WERI-Rb-1 (cell line): ENCODE measurements at regions not wholly inside any gene's neighbourhood (a gene's known extent, or its start where the extent isn't known, plus 50 kb on each side); places are given as distances from the start of the nearest gene placed in this dataset.
"Not testable (repeated sequence)": the region's sequence is repeated elsewhere in the genome, so short reads cannot be mapped to it uniquely, and the experiment has no call there.

Source experiments
- DNase-seq: peaks from one replicate; pipeline ENCODE4 v3.0.0-alpha.2; 2020
- H3K27ac ChIP-seq: fragments of 250-450 bp; sonication (Bioruptor Pico); 2 replicates; pipeline ENCODE4 v1.5.1; 2020; ENCODE audit warnings: mild to moderate bottlenecking, moderate library complexity
- H3K27me3 ChIP-seq: fragments of 250-450 bp; sonication (Bioruptor Pico); 2 replicates; pipeline ENCODE4 v1.5.1; 2021; ENCODE audit warnings: mild to moderate bottlenecking, low read depth, moderate library complexity; ENCODE audit not compliant: insufficient read depth, severe bottlenecking
- H3K36me3 ChIP-seq: fragments of 250-450 bp; sonication (Bioruptor Pico); 2 replicates; pipeline ENCODE4 v1.5.1; 2020; ENCODE audit warnings: mild to moderate bottlenecking, moderate library complexity
- H3K4me3 ChIP-seq: 2 replicates; pipeline ENCODE4 v1.5.1; 2011; ENCODE audit warnings: low read depth, mild to moderate bottlenecking, control low read depth, low read length
- H3K9me3 ChIP-seq: fragments of 250-450 bp; sonication (Bioruptor Pico); 2 replicates; pipeline ENCODE4 v1.5.1; 2021; ENCODE audit warnings: mild to moderate bottlenecking, moderate library complexity; ENCODE audit not compliant: severe bottlenecking
- CTCF ChIP-seq: IDR thresholded peaks from 2 replicates; pipeline ENCODE4 v1.5.1; 2011; ENCODE audit warnings: low read depth, mild to moderate bottlenecking, control low read depth, inconsistent platforms, low read length

GRCh38 chr3:178350763-178351162, 185.5 kb upstream of the KCNMB2 start:
- Histone ChIP-seq H3K27me3 (no peaks in the 10 kb centered on the region), H3K36me3 (no peaks in the 10 kb centered on the region), H3K27ac (no peak overlapping the region), H3K9me3 (no peaks in the 10 kb centered on the region), H3K4me3 (no peak overlapping the region)
- no peak for TF ChIP-seq CTCF
- DNase-seq: no peak

- no peak overlapping the region for H3K27ac ChIP-seq
- no peak for DNase-seq
- no peaks in the 10 kb centered on the region for H3K36me3 ChIP-seq
- no peak overlapping the region for H3K4me3 ChIP-seq
- TF ChIP-seq CTCF: no peak
- H3K9me3 ChIP-seq: no peaks in the 10 kb centered on the region
- no peaks in the 10 kb centered on the region for H3K27me3 ChIP-seq
These were observed 183.8 kb upstream of the KCNMB2 start for GRCh38 chr3:178352326-178353005.

GRCh38 chr3:178353006-178353694, 183.1 kb upstream of the KCNMB2 start:
- TF ChIP-seq CTCF: no peak
- Histone ChIP-seq H3K9me3 (no peaks in the 10 kb centered on the region), H3K36me3 (no peaks in the 10 kb centered on the region), H3K27me3 (no peaks in the 10 kb centered on the region), H3K27ac (no peak overlapping the region), H3K4me3 (no peak overlapping the region)
- no peak for DNase-seq

- TF ChIP-seq CTCF: no peak
- H3K4me3 ChIP-seq: no peak overlapping the region
- no peak overlapping the region for H3K27ac ChIP-seq
- no peaks in the 10 kb centered on the region for H3K9me3 ChIP-seq
- no peak for DNase-seq
- H3K27me3 ChIP-seq: no peaks in the 10 kb centered on the region
- no peaks in the 10 kb centered on the region for H3K36me3 ChIP-seq
These were observed 176.5 kb upstream of the KCNMB2 start for GRCh38 chr3:178359728-178360127.

GRCh38 chr3:178363048-178363447, 173.2 kb upstream of the KCNMB2 start:
- H3K27me3 ChIP-seq, DNase-seq, H3K4me3 ChIP-seq, H3K9me3 ChIP-seq, H3K36me3 ChIP-seq, H3K27ac ChIP-seq: not testable (repeated sequence)

- H3K9me3 ChIP-seq: no peaks in the 10 kb centered on the region
- H3K36me3 ChIP-seq: no peaks in the 10 kb centered on the region
- H3K27ac ChIP-seq: no peak overlapping the region
- no peak overlapping the region for H3K4me3 ChIP-seq
- no peak for TF ChIP-seq CTCF
- no peaks in the 10 kb centered on the region for H3K27me3 ChIP-seq
- no peak for DNase-seq
These were observed 168.2 kb upstream of the KCNMB2 start for GRCh38 chr3:178367817-178368617.
